ENCODE measurements at regions not wholly inside any gene's neighbourhood (a gene's known extent, or its start where the extent isn't known, plus 50 kb on each side); places are given as distances from the start of the nearest gene placed in this dataset.
"Not testable (repeated sequence)": the region's sequence is repeated elsewhere in the genome, so short reads cannot be mapped to it uniquely, and the experiment has no call there.

DNA sequence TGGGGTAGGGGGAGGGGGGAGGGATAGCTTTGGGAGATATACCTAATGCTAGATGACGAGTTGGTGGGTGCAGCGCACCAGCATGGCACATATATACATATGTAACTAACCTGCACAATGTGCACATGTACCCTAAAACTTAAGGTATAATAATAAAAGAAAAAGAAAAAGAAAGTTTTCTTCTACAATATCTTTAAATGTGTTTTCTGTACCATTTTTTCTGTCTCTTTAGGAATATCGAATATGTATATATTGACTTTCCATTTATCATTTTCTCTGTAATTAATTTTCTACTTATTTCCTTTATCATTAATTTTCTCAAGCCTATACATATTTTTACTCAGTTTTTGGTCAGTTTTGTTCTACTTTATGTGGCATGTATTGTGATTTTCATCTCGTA lies 203.5 kb downstream of the SHOX2 start:
- TF ChIP-seq CTCF, POLR2A (IDR thresholded peaks at IDR 0.05): not testable (repeated sequence)
